SK-N-SH treated with all-trans-retinoic acid at 6 μM for 48 hours (cell line): ENCODE measurements at regions not wholly inside any gene's neighbourhood (a gene's known extent, or its start where the extent isn't known, plus 50 kb on each side); places are given as distances from the start of the nearest gene placed in this dataset.

Source experiments
- ATAC-seq: fragments of 200-7000 bp; cut with Tn5 transposase; 3 replicates; pipeline ENCODE4 v1.9.1; 2020; ENCODE audit warnings: mild to moderate bottlenecking, moderate library complexity
- BACH2 ChIP-seq: fragments of 250-450 bp; sonication (Bioruptor Pico); IDR thresholded peaks from 2 replicates; pipeline ENCODE4 v1.9.0; 2021; ENCODE audit warnings: mild to moderate bottlenecking, borderline replicate concordance
- CREB5 ChIP-seq: fragments of 250-450 bp; sonication (Bioruptor Pico); IDR thresholded peaks from 2 replicates; pipeline ENCODE4 v1.5.1; 2020; ENCODE audit warnings: low read depth, mild to moderate bottlenecking, moderate library complexity
- CSRNP3 ChIP-seq: fragments of 250-450 bp; sonication (Bioruptor Pico); IDR thresholded peaks from 2 replicates; pipeline ENCODE4 v1.5.1; 2021; ENCODE audit warnings: mild to moderate bottlenecking, moderate library complexity
- ESRRG ChIP-seq: fragments of 250-450 bp; sonication (Bioruptor Pico); IDR thresholded peaks from 2 replicates; pipeline ENCODE4 v1.6.1; 2021; ENCODE audit warnings: mild to moderate bottlenecking
- GLIS3 ChIP-seq: fragments of 250-450 bp; sonication (Bioruptor Pico); IDR thresholded peaks from 2 replicates; pipeline ENCODE4 v1.5.0; 2020; ENCODE audit warnings: mild to moderate bottlenecking, moderate library complexity
- ISL1 ChIP-seq: fragments of 250-450 bp; sonication (Bioruptor Pico); IDR thresholded peaks from 2 replicates; pipeline ENCODE4 v2.1.2; 2022; ENCODE audit warnings: mild to moderate bottlenecking, moderate library complexity
- OSR1 ChIP-seq: fragments of 250-450 bp; sonication (Bioruptor Pico); IDR thresholded peaks from 2 replicates; pipeline ENCODE4 v1.8.0; 2022; ENCODE audit warnings: moderate library complexity, mild to moderate bottlenecking, inconsistent platforms
- PATZ1 ChIP-seq: fragments of 250-450 bp; sonication (Bioruptor Pico); IDR thresholded peaks from 2 replicates; pipeline ENCODE4 v1.8.0; 2020; ENCODE audit warnings: mild to moderate bottlenecking, moderate library complexity, borderline replicate concordance
- PPARA ChIP-seq: fragments of 250-450 bp; sonication (Bioruptor Pico); IDR thresholded peaks from 2 replicates; pipeline ENCODE4 v1.5.0; 2020; ENCODE audit warnings: mild to moderate bottlenecking, borderline replicate concordance
- TCF4 ChIP-seq: fragments of 250-450 bp; sonication (Bioruptor Pico); IDR thresholded peaks from 2 replicates; pipeline ENCODE4 v1.8.0; 2021; ENCODE audit warnings: mild to moderate bottlenecking, moderate library complexity, borderline replicate concordance
- TOX ChIP-seq: fragments of 250-450 bp; sonication (Bioruptor Pico); IDR thresholded peaks from 2 replicates; pipeline ENCODE4 v1.8.0; 2021; ENCODE audit warnings: mild to moderate bottlenecking, moderate library complexity, borderline replicate concordance
- TSHZ2 ChIP-seq: fragments of 250-450 bp; sonication (Bioruptor Pico); IDR thresholded peaks from 2 replicates; pipeline ENCODE4 v1.5.0; 2020; ENCODE audit warnings: mild to moderate bottlenecking, moderate library complexity
- ZC3H10 ChIP-seq: fragments of 250-450 bp; sonication (Bioruptor Pico); IDR thresholded peaks from 2 replicates; pipeline ENCODE4 v1.5.1; 2021; ENCODE audit warnings: mild to moderate bottlenecking, moderate library complexity
- ZFP30 ChIP-seq: fragments of 450-650 bp; formaldehyde crosslinking; IDR thresholded peaks from 2 replicates; pipeline ENCODE4 v1.5.0; 2022; ENCODE audit warnings: mild to moderate bottlenecking, moderate library complexity
- ZNF565 ChIP-seq: fragments of 450-650 bp; formaldehyde crosslinking; conservative IDR thresholded peaks from 2 replicates; pipeline ENCODE4 v1.5.0; 2020; ENCODE audit warnings: low read depth, mild to moderate bottlenecking, moderate library complexity
- ZNF70 ChIP-seq: fragments of 450-650 bp; formaldehyde crosslinking; IDR thresholded peaks from 2 replicates; pipeline ENCODE4 v1.5.0; 2020; ENCODE audit warnings: mild to moderate bottlenecking, moderate library complexity
- ZNF8 ChIP-seq: fragments of 450-650 bp; formaldehyde crosslinking; IDR thresholded peaks from 2 replicates; pipeline ENCODE4 v1.5.0; 2020; ENCODE audit warnings: mild to moderate bottlenecking, moderate library complexity

GRCh38 chr20:24303393-24304170 is 165.8 kb upstream of the SYNDIG1 start (continued):
- TF ChIP-seq ZNF70: no peak
- TF ChIP-seq, all 23 proteins: peak for 0

GRCh38 chr20:24297993-24298392 is 171.4 kb upstream of the SYNDIG1 start:
- ATAC-seq: no peak
- no peak for TF ChIP-seq BACH2

- no peak for TF ChIP-seq CSRNP3 (CRISPR knock-in tag)
- no peak for ATAC-seq
Measured at GRCh38 chr20:24296477-24297261, 172.8 kb upstream of the SYNDIG1 start.

GRCh38 chr20:24291014-24291413 is 178.4 kb upstream of the SYNDIG1 start:
- no peak for ATAC-seq
- TF ChIP-seq TCF4 (CRISPR knock-in tag) (no peak), OSR1 (CRISPR knock-in tag) (no peak), GLIS3 (no peak), ZNF8 (no peak), PPARA (CRISPR knock-in tag) (no peak), TOX (no peak), ZC3H10 (no peak)

- no peak for ATAC-seq
Measured at GRCh38 chr20:24289737-24290481, 179.5 kb upstream of the SYNDIG1 start.

GRCh38 chr20:24283186-24283585 is 186.2 kb upstream of the SYNDIG1 start:
- TF ChIP-seq CREB5 (CRISPR knock-in tag) (no peak), ISL1 (CRISPR knock-in tag) (no peak), PATZ1 (CRISPR knock-in tag) (no peak), TOX (no peak), ZNF8 (no peak)

More at GRCh38 chr20:24289737-24290481, 179.5 kb upstream of the SYNDIG1 start:
- TF ChIP-seq ESRRG (CRISPR knock-in tag) (no peak), ZC3H10 (no peak), CREB5 (CRISPR knock-in tag) (no peak)

GRCh38 chr20:24277196-24277595 is 192.2 kb upstream of the SYNDIG1 start:
- ATAC-seq: no peak
- no peak for TF ChIP-seq CREB5 (CRISPR knock-in tag)
- TF ChIP-seq ESRRG (CRISPR knock-in tag): no peak
- no peak for TF ChIP-seq ZNF565 (CRISPR knock-in tag)
- TF ChIP-seq ZFP30: no peak
- TF ChIP-seq TSHZ2 (CRISPR knock-in tag): no peak
- no peak for TF ChIP-seq CSRNP3 (CRISPR knock-in tag)

More at GRCh38 chr20:24283186-24283585, 186.2 kb upstream of the SYNDIG1 start:
- ATAC-seq: no peak
